ENCODE measurements at regions not wholly inside any gene's neighbourhood (a gene's known extent, or its start where the extent isn't known, plus 50 kb on each side); places are given as distances from the start of the nearest gene placed in this dataset.

DNA sequence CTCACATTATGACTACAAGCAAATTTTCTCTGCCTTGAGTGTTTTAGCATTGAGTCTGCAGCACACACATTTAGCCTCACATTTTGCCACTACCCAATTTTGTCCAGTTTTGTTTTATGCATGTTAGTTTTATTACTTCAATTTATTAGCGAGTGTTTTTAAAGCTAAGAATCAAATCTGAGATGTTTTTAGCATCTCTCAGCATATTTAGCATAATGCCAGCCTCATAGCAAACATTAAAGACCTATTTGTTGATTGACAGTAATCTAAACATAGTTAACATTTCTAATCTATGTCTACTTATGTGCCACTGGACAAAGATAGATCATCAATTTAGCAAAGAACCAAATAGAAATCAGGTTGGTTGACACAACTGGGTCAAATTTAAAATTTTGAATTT is 94.1 kb upstream of the NXPH2 start:
- no peak for TF ChIP-seq EP300 (IDR thresholded peaks at IDR 0.05; ENCODE audit: borderline replicate concordance in 1 of 2, low read depth in 1 of 2, low read length in 1 of 2)
- TF ChIP-seq, protein P1, sequence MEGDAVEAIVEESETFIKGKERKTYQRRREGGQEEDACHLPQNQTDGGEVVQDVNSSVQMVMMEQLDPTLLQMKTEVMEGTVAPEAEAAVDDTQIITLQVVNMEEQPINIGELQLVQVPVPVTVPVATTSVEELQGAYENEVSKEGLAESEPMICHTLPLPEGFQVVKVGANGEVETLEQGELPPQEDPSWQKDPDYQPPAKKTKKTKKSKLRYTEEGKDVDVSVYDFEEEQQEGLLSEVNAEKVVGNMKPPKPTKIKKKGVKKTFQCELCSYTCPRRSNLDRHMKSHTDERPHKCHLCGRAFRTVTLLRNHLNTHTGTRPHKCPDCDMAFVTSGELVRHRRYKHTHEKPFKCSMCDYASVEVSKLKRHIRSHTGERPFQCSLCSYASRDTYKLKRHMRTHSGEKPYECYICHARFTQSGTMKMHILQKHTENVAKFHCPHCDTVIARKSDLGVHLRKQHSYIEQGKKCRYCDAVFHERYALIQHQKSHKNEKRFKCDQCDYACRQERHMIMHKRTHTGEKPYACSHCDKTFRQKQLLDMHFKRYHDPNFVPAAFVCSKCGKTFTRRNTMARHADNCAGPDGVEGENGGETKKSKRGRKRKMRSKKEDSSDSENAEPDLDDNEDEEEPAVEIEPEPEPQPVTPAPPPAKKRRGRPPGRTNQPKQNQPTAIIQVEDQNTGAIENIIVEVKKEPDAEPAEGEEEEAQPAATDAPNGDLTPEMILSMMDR (IDR thresholded peaks at IDR 0.05) = no peak
- TF ChIP-seq TAF1 (IDR thresholded peaks at IDR 0.05; ENCODE audit: borderline replicate concordance, low read depth, low read length) = no peak
- no peak for TF ChIP-seq RFX5 (IDR thresholded peaks at IDR 0.05; ENCODE audit: low read length)
- TF ChIP-seq RAD21 (IDR thresholded peaks at IDR 0.05; ENCODE audit: low read length) = no peak

Data from SK-N-SH (cell line).